HG02840 (cell line): ENCODE measurements at regions not wholly inside any gene's neighbourhood (a gene's known extent, or its start where the extent isn't known, plus 50 kb on each side); places are given as distances from the start of the nearest gene placed in this dataset.

ENCODE experiments used
- ATAC-seq: cut with Tn5 transposase; IDR thresholded peaks from one replicate; pipeline ENCODE4 v1.9.1; 2021; ENCODE audit warnings: mild to moderate bottlenecking, moderate library complexity, moderate number of reproducible peaks; ENCODE audit not compliant: unreplicated experiment, low FRiP score

DNA sequence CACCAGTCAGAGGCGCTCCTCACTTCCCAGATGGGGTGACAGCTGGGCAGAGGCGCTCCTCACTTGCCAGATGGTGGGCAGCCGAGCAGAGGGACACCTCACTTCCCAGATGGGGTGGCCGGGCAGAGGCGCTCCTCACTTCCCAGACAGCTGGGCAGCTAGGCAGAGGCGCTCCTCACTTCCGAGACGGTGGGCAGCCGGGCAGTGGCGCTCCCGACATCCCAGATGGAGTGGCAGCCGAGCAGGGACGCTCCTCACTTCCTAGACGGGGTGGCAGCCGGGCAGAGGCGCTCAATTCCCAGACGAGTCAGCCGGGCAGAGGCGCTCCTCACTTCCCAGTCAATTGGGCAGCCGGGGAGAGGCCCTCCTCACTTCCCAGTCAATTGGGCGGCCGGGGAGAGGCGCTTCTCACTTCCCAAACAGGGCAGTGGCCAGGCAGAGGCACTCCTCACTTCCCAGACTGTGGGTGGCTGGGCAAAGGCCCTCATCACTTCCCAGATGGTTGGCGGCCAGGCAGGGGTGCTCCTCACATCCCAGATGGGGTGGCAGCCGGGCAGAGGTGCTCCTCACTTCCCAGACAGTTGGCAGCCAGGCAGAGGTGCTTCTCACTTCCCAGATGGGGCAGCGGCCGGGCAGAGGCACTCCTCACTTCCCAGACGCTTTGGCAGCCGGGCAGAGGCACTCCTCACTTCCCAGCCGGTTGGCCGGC is 143.8 kb upstream of the ARID2 start:
- ATAC-seq: no peak

DNA sequence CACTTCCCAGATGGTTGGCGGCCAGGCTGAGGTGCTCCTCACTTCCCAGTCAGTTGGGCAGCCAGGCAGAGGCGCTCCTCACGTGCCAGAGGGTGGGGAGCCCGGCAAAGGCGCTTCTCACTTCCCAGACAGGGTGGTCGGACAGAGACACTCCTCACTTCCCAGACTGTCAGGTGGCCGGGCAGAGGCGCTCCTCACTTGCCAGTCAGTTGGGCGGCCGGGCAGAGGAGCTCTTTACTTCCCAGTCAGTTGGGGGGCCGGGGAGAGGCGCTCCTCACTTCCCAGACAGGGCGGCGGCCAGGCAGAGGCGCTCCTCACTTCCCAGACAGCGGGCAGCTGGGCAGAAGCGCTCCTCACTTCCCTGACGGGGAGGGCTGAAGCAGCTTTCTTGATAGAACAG is 143.0 kb upstream of the ARID2 start:
- ATAC-seq: no peak

DNA sequence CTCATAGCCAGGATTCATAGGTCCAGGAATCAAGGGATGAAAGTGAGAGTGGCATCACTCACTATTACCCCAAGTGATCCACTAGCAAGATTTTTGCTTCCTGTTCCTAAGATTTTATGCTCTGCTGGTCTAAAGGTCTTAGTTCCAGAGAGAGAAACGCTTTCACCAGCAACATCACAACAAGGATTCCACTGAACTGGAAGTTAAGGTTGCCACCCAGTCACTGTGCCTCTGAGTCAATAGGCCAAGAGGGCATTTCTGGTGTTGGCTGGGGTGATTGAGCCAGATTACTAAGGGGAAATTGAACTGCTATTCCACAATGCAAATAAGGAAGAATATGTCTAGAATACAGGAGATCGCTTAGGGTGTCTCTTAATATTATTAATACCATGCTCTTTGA is 142.5 kb upstream of the ARID2 start:
- ATAC-seq: no peak

DNA sequence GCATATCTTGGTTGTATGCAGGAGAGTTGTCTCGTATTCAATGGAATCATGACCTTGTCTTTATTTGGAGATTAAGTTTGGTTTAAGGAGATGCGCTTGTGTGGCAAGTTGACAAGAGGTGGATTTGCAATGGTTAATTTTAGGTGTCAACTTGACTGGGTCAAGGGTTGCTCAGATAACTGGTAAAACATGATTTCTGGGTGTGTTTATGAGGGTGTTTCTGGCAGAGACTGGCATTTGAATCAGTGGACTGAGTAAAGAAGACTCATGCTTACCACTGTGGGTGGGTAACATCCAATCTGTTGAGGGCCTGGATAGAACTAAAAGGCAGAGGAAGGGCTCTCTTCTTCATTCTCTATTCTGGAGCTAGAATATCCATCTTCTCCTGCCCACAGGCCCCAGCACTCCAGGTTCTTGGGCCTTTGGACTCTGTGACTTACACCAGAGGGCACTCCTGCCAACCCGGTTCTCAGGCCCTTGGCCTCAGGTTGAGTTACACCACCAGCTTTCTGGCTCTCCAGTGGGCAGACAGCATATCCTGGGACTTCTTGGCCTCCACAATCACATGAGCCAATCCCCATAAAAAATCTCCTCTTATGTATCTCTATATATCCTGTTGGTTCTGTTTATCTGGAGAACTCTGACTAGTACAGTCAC is 141.5 kb upstream of the ARID2 start:
- ATAC-seq: no peak

DNA sequence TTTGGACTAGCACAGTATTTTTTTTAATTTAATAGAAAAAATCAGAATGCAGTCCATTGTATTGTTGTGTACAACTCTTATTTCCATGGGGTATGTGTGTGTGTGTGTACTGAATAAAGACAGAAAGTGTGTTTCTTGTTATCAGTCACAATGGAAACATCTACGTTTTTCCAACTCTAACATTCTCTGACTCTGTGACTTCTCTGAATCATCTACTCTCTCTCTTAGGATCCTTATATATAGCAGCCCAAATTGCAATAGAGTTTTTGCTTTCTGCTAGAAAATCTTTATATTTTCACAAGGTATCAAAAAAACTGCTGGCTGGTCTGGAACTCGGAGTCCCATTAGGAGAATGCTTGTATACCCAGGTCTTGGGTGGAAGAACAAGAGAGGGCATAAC is 138.9 kb upstream of the ARID2 start:
- ATAC-seq: no peak

DNA sequence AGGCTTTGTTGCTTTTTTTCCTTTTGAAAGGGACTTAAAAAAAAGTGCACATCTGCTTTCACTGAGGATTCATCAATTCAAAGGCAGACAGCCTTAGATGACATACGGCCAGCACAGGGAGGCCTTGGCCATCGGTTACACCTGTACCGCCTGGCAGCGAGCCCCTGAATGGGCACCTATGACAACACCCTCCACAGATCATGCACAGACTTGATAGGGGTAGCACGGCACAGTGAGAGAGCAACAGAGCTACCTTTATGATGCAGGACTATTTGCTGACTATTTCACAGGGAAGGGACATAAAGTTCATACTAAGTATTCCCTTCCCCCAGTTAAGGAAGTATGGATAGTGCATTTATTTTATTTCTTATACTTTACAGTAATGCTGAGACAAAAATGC is 137.9 kb upstream of the ARID2 start:
- no peak for ATAC-seq

DNA sequence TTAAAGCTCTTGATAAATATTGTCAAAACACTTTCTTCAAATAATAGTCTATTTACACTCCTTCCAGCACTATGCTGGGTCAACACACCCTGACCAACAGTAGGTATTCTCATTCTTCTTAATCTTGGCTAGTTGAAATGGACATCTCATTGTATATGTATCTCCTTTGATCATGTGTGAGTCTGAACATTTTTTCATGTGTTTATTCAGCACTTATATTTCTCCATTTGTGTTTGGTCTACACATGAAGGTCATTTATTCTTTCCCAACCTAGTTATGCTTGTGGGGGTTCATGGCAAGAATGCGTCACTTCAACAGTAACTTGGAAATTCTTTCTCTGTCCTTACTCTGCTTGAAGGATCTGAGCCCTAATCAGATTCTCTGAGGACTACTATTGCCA is 133.1 kb upstream of the ARID2 start:
- ATAC-seq: no peak

DNA sequence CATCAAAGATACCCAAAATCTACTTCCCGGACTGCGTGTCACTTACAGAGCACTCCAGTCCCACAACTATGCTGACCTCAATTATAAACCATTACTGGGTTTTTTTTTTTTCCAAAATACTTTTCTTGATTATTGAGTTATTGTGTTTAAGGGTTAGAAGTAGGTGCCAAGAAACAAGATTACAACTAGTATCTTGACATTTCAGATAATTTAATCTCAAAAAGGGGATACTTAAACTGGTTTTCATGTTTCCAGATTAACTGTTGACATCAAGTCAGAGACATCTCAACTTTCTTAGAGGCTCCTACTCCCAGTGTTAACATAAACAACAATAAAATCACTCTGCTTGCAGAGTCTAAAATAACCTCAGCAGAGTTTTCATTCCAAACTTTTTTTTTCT is 131.2 kb upstream of the ARID2 start:
- no peak for ATAC-seq

DNA sequence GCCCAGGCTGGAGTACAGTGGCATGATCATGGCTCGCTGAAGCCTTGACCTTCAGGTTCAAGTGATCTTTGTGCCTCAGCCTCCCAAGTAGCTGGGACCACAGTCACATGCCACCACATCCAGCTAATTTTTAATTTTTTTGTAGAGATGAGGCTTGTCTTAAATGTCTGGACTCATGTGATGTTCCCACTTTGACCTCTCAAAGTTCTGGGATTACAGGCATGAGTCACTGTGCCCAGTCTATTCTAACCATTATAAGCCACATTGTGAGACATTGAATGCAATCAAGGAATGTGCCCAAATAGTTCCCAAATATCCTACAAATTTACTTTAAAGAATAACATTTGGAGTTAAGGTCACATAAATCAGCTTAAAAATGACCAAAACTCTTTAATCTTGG is 130.7 kb upstream of the ARID2 start:
- no peak for ATAC-seq

DNA sequence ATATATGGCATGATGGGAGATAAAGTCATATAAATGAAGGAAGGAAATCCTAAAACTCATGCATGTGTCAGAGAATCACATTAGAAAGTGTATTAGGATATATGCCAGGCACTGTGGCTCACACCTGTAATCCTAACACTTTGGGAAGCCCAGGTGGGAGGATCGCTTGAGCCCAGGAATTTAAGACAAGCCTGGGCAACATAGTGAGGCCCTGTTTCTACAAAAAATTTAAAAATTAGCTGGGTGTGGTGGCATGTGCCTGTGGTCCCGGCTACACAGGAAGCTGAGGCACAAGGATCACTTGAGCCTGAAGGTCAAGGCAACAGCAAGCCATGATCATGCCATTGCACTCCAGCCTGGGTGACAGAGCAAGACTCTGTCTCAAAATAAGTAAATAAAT is 130.3 kb upstream of the ARID2 start:
- ATAC-seq: no peak

DNA sequence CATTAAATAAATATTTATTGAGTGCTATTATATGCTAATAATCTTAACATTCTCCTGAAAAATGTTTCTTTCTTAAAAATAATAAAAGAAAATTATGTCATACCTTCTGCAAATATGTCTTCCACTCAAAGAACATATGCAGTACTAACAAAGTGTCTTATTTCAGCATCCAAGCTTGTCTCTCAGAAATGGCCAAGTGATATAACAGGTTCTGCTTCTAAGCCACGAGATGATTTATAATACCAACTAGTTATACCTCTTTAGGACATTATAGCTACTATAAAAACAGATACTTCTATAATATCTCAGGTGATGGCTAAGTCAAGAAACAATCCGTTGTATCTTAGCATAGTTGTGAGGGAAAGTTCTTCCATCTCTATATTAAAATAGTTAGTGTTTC is 128.1 kb upstream of the ARID2 start:
- ATAC-seq: no peak

DNA sequence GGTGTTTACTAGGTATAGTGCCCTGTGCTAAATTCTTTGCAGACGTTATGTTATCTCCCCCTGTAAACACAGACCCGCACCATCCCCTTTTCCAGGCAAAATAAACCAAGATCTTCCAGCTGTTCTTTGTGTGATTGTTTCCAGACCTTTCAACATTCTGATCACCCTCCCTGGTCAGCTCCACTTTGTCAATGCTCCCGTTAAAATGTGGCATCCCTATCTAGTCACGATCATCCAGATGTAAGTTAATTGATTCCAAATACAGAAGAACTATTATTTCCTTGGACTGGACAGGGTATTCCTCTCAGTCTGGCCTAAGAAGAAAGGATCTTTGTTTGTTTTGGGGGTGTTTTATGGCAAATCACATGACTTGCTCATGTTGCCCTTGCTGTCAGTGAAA is 127.6 kb upstream of the ARID2 start:
- no peak for ATAC-seq

DNA sequence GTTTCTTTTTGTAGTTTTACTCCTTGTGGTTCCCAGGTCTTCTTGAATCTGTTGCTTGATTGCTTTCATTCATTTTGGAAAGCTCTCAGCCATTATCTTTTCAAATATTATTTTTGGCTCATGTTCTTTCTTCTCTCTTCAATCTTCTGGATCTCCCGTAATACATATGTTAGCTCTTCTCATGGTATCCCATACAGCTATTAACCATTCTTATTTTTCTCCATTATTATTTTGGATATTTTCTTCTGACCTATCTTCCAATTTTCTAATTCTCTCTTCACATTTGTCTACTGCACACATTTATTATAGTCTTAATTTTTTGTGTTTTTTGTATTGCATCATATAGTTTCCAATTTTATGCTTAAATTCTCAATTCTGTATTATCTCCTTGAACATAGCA is 123.9 kb upstream of the ARID2 start:
- ATAC-seq: no peak

DNA sequence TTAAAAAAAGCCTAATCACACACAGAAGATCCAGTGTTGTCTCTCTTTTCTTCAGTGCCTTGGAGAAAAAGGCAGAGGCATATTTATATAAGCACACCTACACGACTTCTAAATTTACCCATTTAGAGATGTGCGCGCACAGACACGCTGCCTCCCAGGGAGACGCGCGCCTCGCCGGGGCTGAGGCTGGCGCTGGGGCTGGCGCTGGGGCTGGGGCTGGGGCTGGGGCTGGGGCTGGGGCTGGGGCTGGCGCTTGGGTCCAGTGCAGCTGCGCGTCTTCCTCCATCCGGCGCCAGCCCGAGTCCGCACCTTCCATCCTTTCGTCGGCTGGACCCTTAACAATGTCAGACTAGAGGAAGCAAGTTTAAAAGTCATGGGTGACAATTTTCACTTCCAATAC is 118.4 kb upstream of the ARID2 start:
- ATAC-seq: no peak

DNA sequence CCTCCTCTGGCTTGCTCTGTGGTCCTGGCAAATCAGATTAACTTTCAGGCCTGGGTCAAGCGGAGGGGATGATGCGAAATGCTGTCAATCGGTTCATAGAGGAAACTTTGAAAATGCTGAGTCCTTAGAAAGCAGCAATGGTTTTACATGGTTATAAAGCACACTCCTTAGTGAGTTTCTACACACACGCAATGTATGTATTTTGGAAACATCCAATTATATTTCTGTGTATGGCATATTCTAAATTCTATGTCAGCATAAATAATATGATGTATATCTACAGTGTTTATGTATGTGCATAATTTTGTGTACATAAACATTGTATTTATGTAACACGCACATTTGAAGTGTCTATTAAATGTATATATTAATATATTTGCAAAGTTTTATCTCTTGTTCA is 118.0 kb upstream of the ARID2 start:
- no peak for ATAC-seq

DNA sequence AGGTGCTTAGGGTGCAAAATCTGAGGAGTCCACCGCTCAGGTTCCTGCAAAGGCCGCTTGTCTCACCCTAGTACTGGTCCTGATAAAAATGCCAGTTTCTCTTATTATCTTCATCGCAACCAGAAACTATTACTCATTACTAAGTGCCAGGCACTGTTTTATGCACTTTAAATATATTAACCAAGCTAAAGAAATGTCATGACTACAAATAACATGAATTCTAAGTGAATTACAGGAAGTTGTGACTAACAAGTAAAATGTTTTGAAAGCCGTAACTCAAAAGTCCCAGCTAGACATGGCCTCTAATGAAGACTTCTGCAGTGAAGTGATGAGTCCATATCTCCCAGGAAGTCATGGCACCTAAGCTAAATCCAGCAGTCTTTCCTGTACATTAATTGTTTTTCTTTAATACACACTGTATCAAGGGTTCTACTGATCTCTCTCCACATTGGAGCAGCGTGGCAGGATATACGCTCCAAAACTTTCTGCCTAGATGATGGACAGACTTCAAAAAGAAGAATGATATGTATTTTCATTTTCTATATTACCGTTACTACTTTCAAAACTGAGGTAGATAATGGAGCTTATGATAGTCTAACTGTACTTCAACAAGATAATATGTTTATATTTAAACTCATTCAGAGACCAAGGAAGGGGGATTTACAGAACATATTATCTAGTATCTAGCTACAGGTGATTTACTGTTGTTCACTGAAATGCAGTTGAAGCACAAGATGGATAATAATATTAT is 117.3 kb upstream of the ARID2 start:
- no peak for ATAC-seq

DNA sequence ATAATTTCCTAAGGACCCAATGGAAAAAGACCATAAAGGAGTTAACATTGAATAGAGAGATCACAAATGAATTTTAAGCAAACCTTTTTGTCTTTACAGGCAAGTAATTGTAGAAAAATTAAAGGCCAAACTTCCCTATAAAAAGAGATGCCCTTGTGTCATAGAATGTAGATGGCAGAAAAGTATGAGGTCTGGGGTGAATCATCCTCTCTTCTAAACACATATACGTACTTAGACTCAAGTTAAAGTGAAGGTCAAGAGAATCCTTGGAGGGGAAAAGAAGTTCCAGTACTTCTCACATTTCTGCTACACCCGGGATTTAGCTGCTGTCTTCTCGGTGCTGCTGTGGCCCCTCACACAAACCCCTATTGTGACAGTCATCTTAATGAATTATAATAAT is 116.2 kb upstream of the ARID2 start:
- ATAC-seq: no peak

DNA sequence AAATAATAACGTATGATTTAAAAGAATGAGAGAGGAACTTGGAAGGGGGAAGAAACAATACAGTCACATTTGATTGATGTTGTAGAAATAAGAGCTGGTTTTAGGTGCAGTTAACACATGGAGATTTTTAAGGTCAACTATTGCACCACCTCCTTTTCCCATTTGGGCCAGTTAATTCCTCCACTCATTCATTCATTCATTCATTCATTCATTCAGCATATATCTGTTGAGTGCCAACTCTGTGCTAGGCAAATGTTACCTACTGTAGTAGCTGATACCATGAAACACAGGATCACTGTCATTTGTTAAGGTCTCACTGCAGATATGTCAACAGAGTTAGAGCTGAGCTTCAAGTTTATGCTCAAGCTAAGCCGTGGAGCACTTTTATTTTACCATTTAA is 115.7 kb upstream of the ARID2 start:
- no peak for ATAC-seq

DNA sequence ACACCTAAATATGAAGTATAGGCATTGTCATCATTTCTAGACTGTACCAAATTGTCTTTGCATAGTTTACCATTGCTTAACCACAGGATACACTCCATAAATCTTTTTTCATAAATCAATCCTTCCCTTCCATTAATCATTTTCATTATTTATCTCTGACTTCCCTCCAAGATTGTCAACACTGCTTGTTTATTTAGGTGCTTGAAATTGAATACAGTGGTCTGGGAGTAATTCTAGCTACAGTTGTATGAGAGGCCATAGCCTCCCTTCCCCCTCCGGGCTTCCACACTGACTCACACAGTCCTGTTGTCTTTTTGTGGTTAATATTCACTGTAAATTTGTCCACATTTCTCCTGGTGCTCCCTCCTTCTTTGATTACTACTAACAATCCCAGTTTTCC is 114.2 kb upstream of the ARID2 start:
- no peak for ATAC-seq

DNA sequence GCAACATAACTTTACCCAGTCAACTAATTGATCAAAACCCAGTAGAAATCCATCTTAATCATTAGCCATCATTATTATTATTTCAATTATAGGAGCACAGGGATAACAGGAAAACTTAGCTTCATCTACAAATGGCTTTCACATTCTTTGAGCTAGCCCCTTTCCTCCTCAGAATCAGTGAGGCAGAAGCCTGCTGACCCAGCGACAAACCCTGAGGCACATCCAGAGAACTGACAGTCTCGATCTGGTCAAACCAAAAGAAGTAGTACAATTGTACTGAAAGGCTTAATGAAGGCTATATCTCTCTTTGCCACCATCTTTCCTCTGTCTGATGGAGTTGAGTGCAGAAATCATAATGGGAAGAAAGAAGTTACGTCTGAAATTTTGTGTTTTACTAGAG is 109.8 kb upstream of the ARID2 start:
- ATAC-seq: no peak

DNA sequence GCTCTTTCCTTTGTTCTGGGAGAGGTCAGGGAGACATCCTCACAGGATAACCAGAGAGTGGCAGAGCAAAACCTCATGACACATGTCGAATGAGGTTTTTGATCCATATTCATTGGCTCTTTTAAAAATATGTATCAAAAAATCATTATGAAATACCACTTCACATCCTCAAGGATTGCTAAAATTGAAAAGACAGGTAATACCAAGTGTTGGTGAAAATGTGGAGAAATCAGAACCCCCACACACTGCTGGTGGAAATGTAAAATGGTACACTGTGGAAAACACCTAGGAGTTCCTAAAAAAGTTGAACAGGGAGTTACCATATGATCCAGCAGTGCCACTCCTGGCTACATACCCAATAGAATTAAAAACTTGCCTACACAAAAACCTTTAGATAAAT is 107.8 kb upstream of the ARID2 start:
- no peak for ATAC-seq
